Thyroid gland (tissue), 4 donors: ENCODE measurements at regions not wholly inside any gene's neighbourhood (a gene's known extent, or its start where the extent isn't known, plus 50 kb on each side); places are given as distances from the start of the nearest gene placed in this dataset.

Source experiments
- POLR2A ChIP-seq, 2 donors: fragments of 450-650 bp; IDR thresholded peaks; one replicate each; pipeline ENCODE4 v1.6.1; 2017; ENCODE audit warnings: antibody characterized with exemption in 2 of 2, mild to moderate bottlenecking in 2 of 2, moderate library complexity in 1 of 2
- TF ChIP-seq, protein P1 (sequence below), 6 experiments: fragments of 200-600 bp in 3 of 6; fragments of 450-650 bp in 3 of 6; sonication (generic) in 3 of 6; IDR thresholded peaks; one replicate each; pipeline ENCODE4 v1.5.1; 2016 to 2019; ENCODE audit warnings: antibody characterized with exemption in 6 of 6, mild to moderate bottlenecking in 2 of 6, inconsistent platforms in 1 of 6, moderate library complexity in 1 of 6

DNA sequence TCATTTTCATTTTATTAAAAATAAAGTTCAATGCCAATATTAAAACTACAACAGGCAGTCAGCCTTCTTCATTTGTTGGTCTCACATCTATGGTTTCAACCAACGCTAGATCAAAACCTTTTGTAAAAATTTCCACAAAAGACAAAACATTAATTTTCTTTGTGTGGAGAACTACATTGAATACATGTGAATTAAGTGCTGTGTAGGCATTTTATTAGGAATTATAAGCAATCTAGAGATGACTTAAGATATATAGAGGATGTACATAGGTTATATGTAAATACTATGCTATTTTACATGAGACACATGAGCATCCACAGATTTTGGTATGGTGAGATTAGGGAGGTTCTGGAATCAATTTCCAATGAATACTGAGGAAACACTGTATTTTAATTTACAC lies 94.2 kb downstream of the CYLC2 start:
- no peak for TF ChIP-seq POLR2A (IDR thresholded peaks at IDR 0.05)
- TF ChIP-seq, protein P1, sequence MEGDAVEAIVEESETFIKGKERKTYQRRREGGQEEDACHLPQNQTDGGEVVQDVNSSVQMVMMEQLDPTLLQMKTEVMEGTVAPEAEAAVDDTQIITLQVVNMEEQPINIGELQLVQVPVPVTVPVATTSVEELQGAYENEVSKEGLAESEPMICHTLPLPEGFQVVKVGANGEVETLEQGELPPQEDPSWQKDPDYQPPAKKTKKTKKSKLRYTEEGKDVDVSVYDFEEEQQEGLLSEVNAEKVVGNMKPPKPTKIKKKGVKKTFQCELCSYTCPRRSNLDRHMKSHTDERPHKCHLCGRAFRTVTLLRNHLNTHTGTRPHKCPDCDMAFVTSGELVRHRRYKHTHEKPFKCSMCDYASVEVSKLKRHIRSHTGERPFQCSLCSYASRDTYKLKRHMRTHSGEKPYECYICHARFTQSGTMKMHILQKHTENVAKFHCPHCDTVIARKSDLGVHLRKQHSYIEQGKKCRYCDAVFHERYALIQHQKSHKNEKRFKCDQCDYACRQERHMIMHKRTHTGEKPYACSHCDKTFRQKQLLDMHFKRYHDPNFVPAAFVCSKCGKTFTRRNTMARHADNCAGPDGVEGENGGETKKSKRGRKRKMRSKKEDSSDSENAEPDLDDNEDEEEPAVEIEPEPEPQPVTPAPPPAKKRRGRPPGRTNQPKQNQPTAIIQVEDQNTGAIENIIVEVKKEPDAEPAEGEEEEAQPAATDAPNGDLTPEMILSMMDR (IDR thresholded peaks at IDR 0.05) = no peak
